Neural cell (in vitro differentiated cells): ENCODE measurements at regions not wholly inside any gene's neighbourhood (a gene's known extent, or its start where the extent isn't known, plus 50 kb on each side); places are given as distances from the start of the nearest gene placed in this dataset.

Source experiments
- CTCF ChIP-seq: fragments of 450-650 bp; IDR thresholded peaks from 2 replicates; pipeline ENCODE4 v1.5.1; 2014; ENCODE audit warnings: antibody characterized with exemption, mild to moderate bottlenecking, moderate library complexity; ENCODE audit not compliant: poor library complexity, severe bottlenecking
- EP300 ChIP-seq: fragments of 450-650 bp; conservative IDR thresholded peaks from 2 replicates; pipeline ENCODE4 v1.6.1; 2014; ENCODE audit warnings: antibody characterized with exemption, mild to moderate bottlenecking, moderate library complexity; ENCODE audit not compliant: poor library complexity, severe bottlenecking
- EZH2 ChIP-seq: fragments of 200-600, 300-800 bp; shearing (Covaris generic), sonication (generic); IDR thresholded peaks from 2 replicates; pipeline ENCODE4 v1.6.1; 2014; ENCODE audit warnings: antibody characterized with exemption, low read length, borderline replicate concordance, mild to moderate bottlenecking; ENCODE audit not compliant: insufficient read depth, poor library complexity, severe bottlenecking
- POLR2AphosphoS5 ChIP-seq: IDR thresholded peaks from 2 replicates; pipeline ENCODE4 v1.6.1; 2012
- RAD21 ChIP-seq: fragments of 450-650 bp; conservative IDR thresholded peaks from 2 replicates; pipeline ENCODE4 v1.6.1; 2014; ENCODE audit warnings: antibody characterized with exemption, mild to moderate bottlenecking, moderate library complexity
- TAF1 ChIP-seq: IDR thresholded peaks from 2 replicates; pipeline ENCODE4 v1.6.1; 2012; ENCODE audit warnings: low read depth

DNA sequence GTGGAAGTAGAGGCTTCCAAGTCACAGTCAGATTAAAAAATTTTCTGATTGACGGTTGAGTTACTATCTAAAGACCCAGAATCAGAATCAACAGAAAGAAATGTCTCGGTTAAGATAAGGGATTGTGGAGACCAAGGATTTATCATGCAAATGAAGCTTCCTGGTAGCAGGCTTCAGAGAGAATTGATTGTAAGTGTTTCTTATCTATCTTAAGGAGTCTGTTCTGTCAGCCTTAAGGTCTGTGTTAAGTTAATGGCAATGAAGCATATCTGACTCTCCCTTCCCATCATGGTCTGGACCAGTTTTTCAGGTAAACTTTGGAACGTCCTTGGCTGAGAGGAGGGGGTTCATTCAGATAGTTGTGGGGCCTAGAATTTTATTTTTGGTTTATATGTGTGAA lies 780.2 kb downstream of the FAM133A start:
- TF ChIP-seq TAF1 (no peak), EZH2 (no peak), CTCF (no peak), POLR2AphosphoS5 (no peak), RAD21 (no peak), EP300 (no peak)
